Keratinocyte (primary cell): ENCODE measurements at regions not wholly inside any gene's neighbourhood (a gene's known extent, or its start where the extent isn't known, plus 50 kb on each side); places are given as distances from the start of the nearest gene placed in this dataset.

ENCODE experiments used
- DNase-seq: peaks from one replicate; pipeline ENCODE4 v3.0.0-alpha.2; 2011; ENCODE audit warnings: low read depth, missing footprints, low spot score
- FAIRE-seq: peaks from 2 replicates; lab custom pipeline; 2011; peaks lifted over from hg19 to GRCh38; lab: Jason Lieb, UNC
- H2AFZ ChIP-seq: 2 replicates; pipeline ENCODE4 v1.6.0; 2012; ENCODE audit warnings: low read length, control low read depth, inconsistent platforms; ENCODE audit not compliant: control insufficient read depth
- H3K27ac ChIP-seq: 2 replicates; pipeline ENCODE4 v1.5.1; 2011; ENCODE audit warnings: low read length; ENCODE audit not compliant: control insufficient read depth, insufficient read depth
- H3K27me3 ChIP-seq: 3 replicates; pipeline ENCODE4 v1.6.0; 2011; ENCODE audit warnings: low read length; ENCODE audit not compliant: control insufficient read depth, insufficient read depth; ENCODE audit errors: extremely low read depth
- H3K36me3 ChIP-seq, 2 experiments: 2 replicates in 1 of 2; 3 replicates in 1 of 2; pipeline ENCODE4 v1.5.1; 2011; ENCODE audit warnings: low read length in 2 of 2, mild to moderate bottlenecking in 1 of 2; ENCODE audit not compliant: control insufficient read depth in 2 of 2, insufficient read depth in 2 of 2; ENCODE audit errors: extremely low read depth in 1 of 2
- H3K4me1 ChIP-seq: 3 replicates; pipeline ENCODE4 v1.5.1; 2011; ENCODE audit warnings: low read length; ENCODE audit not compliant: control insufficient read depth, insufficient read depth; ENCODE audit errors: extremely low read depth
- H3K4me2 ChIP-seq: 3 replicates; pipeline ENCODE4 v1.6.0; 2011; ENCODE audit warnings: low read depth, low read length; ENCODE audit not compliant: control insufficient read depth, insufficient read depth; ENCODE audit errors: extremely low read depth
- H3K4me3 ChIP-seq, 3 experiments: fragments of 200-600 bp in 1 of 3; sonication (generic) in 1 of 3; 2 replicates in 2 of 3; 3 replicates in 1 of 3; pipeline ENCODE4 v1.5.1; 2011 to 2016; ENCODE audit warnings: low read length in 3 of 3, mild to moderate bottlenecking in 3 of 3, control low read depth in 2 of 3, inconsistent platforms in 1 of 3, low read depth in 1 of 3, mixed read lengths in 1 of 3, mixed run types in 1 of 3, moderate library complexity in 1 of 3; ENCODE audit not compliant: control insufficient read depth in 2 of 3, insufficient read depth in 2 of 3; ENCODE audit errors: extremely low read depth in 1 of 3
- H3K79me2 ChIP-seq: 2 replicates; pipeline ENCODE4 v1.6.0; 2012; ENCODE audit warnings: low read length; ENCODE audit not compliant: control insufficient read depth, insufficient read depth
- H3K9ac ChIP-seq: 3 replicates; pipeline ENCODE4 v1.6.0; 2011; ENCODE audit warnings: low read length; ENCODE audit not compliant: control insufficient read depth, insufficient read depth; ENCODE audit errors: extremely low read depth
- H3K9me1 ChIP-seq: 3 replicates; pipeline ENCODE4 v1.6.0; 2011; ENCODE audit warnings: low read length; ENCODE audit not compliant: control insufficient read depth, insufficient read depth; ENCODE audit errors: extremely low read depth
- H3K9me3 ChIP-seq: 2 replicates; pipeline ENCODE4 v1.5.1; 2012; ENCODE audit warnings: low read depth, low read length; ENCODE audit not compliant: control insufficient read depth
- H4K20me1 ChIP-seq: 3 replicates; pipeline ENCODE4 v1.6.0; 2011; ENCODE audit warnings: low read length; ENCODE audit not compliant: control insufficient read depth, insufficient read depth; ENCODE audit errors: extremely low read depth
- CTCF ChIP-seq, 3 experiments: IDR thresholded peaks in 1 of 3; conservative IDR thresholded peaks in 1 of 3; optimal IDR thresholded peaks in 1 of 3; 2 replicates in 2 of 3; 3 replicates in 1 of 3; pipeline versions ENCODE3 to v1.5.1; 2011; ENCODE audit warnings: low read length in 3 of 3, mild to moderate bottlenecking in 3 of 3, moderate library complexity in 2 of 3, control low read depth in 1 of 3, inconsistent platforms in 1 of 3; ENCODE audit not compliant: insufficient read depth in 2 of 3; ENCODE audit errors: extremely low read depth in 1 of 3
- EZH2 ChIP-seq: IDR thresholded peaks from one replicate; pipeline ENCODE4 v1.6.1; 2012; ENCODE audit warnings: inconsistent platforms, mild to moderate bottlenecking, low read length, moderate library complexity
- dilution Hi-C: fragments of 300-500 bp; cut with MboI; formaldehyde crosslinking; loops from one replicate; pipeline ENCODE4 v1.7.0; 2020; ENCODE audit warnings: low sequenced_read_pairs; ENCODE audit not compliant: extremely low pct_ligation_motif_present

GRCh38 chr4:116357758-116358157 lies 727.6 kb downstream of the TRAM1L1 start:
- TF ChIP-seq CTCF (optimal IDR thresholded peaks at IDR 0.05 in 1 of 3, IDR thresholded peaks at IDR 0.05 in 1 of 3, conservative IDR thresholded peaks at IDR 0.05 in 1 of 3; ENCODE audit: extremely low read depth in 1 of 3, insufficient read depth in 2 of 3, low read length in 3 of 3) (no peak), EZH2 (no peak)
- dilution Hi-C loops, result no loop called here
- Histone ChIP-seq H3K36me3 (no peaks in the 10 kb centered on the region), H3K4me1 (peaks cover 3% of the 10 kb centered on the region), H3K27me3 (no peaks in the 10 kb centered on the region), H3K9me3 (no peaks in the 10 kb centered on the region), H3K4me3 (no peak overlapping the region), H3K9me1 (no peaks in the 10 kb centered on the region), H3K79me2 (no peaks in the 10 kb centered on the region), H3K4me2 (no peak overlapping the region), H3K9ac (peak overlapping the region; percentile 19), H4K20me1 (no peaks in the 10 kb centered on the region), H2AFZ (peak overlapping the region; percentile 50), H3K27ac (peak overlapping the region; percentile 22)
- FAIRE-seq (peak; percentile 81), DNase-seq (peak; percentile 46)

DNA sequence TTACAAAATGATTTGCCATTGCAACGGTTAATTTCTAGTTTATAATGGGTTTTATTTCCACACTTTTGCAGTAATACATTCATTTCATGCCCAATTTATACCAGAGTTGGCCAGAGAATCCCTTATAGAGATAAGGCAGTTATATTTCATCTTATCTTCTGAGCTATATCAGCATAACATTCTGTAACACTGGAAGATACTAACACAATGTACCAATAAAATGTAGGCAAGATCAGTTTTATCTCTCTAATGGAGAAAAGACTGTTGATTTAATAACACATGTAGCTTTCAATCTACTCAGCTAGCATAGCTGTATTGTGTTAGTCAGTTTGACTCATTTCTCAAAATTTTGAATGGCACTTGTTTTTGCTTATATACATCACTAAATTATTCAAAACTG lies 738.6 kb downstream of the TRAM1L1 start:
- no peaks in the 10 kb centered on the region for H3K4me1 ChIP-seq
- no peaks in the 10 kb centered on the region for H3K27me3 ChIP-seq
- no peak for TF ChIP-seq EZH2
- no peak for TF ChIP-seq CTCF (optimal IDR thresholded peaks at IDR 0.05 in 1 of 3, IDR thresholded peaks at IDR 0.05 in 1 of 3, conservative IDR thresholded peaks at IDR 0.05 in 1 of 3; ENCODE audit: extremely low read depth in 1 of 3, insufficient read depth in 2 of 3, low read length in 3 of 3)
- dilution Hi-C loops, result no loop called here
- no peaks in the 10 kb centered on the region for H3K9me1 ChIP-seq
- H2AFZ ChIP-seq, result no peak overlapping the region
- H3K27ac ChIP-seq, result no peak overlapping the region
- H4K20me1 ChIP-seq, result no peaks in the 10 kb centered on the region
- DNase-seq (no peak), FAIRE-seq (no peak)
- no peak overlapping the region for H3K9ac ChIP-seq
- no peaks in the 10 kb centered on the region for H3K36me3 ChIP-seq
- H3K9me3 ChIP-seq, result no peaks in the 10 kb centered on the region
- no peak overlapping the region for H3K4me2 ChIP-seq
- no peak overlapping the region for H3K4me3 ChIP-seq
- no peaks in the 10 kb centered on the region for H3K79me2 ChIP-seq
